Activated CD4-positive, CD25-positive, alpha-beta regulatory T cell treated with anti-CD3 and anti-CD28 coated beads, Interleukin-2, amount 50 U/mL, for 72 hours (primary cell): ENCODE measurements at regions not wholly inside any gene's neighbourhood (a gene's known extent, or its start where the extent isn't known, plus 50 kb on each side); places are given as distances from the start of the nearest gene placed in this dataset.
"Not testable (repeated sequence)": the region's sequence is repeated elsewhere in the genome, so short reads cannot be mapped to it uniquely, and the experiment has no call there.

Experiments used
- DNase-seq: peaks from one replicate; pipeline ENCODE4 v3.0.0; 2021

- no peak for DNase-seq
Measured at GRCh38 chr12:41656454-41656853, 468.3 kb downstream of the PDZRN4 start.

- DNase-seq, result no peak
Measured at GRCh38 chr12:41653386-41654326, 465.5 kb downstream of the PDZRN4 start.

DNA sequence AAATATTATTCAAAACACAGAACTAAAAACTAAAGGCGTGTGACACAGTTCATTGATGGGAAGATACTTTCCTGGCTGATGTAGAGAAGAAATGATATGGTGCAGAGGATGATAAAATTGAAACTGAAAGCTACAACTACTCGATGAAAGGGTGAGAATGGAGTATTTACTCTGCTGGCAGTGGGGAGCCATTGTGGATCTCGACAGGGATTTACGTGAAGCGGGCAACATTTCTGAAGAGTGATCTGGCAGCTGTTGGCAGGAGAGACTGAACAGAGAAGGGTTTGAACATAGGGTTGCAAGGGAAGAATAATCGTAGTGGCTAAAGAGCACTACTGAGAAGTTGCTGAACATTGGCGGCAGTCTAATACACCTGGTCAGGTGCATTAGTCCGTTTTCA, 464.9 kb downstream of the PDZRN4 start:
- DNase-seq, result no peak

GRCh38 chr12:41645624-41646023, 457.5 kb downstream of the PDZRN4 start:
- DNase-seq, result no peak

DNA sequence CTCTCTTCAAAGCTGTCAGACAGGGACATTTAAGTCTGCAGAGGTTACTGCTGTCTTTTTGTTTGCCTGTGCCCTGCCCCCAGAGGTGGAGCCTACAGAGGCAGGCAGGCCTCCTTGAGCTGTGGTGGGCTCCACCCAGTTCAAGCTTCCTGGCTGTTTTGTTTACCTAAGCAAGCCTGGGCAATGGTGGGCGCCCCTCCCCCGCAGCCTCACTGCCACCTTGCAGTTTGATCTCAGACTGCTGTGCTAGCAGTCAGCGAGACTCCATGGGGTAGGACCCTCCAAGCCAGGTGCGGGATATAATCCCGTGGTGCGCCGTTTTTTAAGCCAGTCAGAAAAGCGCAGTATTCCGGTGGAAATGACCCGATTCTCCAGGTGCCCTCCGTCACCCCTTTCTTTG, 454.7 kb downstream of the PDZRN4 start:
- not testable (repeated sequence) for DNase-seq

DNA sequence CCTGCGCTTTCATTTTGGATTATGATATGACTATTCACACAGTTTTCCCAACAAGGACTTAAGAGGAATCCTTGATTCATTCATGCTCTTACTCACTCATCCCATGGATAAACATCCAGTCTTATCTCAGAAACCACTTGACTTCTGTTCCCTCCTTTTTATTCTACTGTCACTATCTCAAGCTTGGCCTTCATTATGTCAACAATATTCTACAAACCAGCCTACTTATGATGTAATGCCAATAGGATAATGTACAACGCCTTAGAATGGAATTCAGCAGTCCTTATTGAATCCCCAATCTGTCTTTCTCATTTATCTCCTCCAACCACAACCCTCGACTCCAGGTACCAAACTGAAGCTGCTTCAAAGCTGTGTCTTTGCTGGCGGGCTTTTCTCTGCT, 448.5 kb downstream of the PDZRN4 start:
- DNase-seq, result no peak

GRCh38 chr12:41635626-41636364, 447.7 kb downstream of the PDZRN4 start:
- no peak for DNase-seq

GRCh38 chr12:41634091-41634490, 446.0 kb downstream of the PDZRN4 start:
- no peak for DNase-seq

- no peak for DNase-seq
Measured at GRCh38 chr12:41629611-41630010, 441.5 kb downstream of the PDZRN4 start.

DNA sequence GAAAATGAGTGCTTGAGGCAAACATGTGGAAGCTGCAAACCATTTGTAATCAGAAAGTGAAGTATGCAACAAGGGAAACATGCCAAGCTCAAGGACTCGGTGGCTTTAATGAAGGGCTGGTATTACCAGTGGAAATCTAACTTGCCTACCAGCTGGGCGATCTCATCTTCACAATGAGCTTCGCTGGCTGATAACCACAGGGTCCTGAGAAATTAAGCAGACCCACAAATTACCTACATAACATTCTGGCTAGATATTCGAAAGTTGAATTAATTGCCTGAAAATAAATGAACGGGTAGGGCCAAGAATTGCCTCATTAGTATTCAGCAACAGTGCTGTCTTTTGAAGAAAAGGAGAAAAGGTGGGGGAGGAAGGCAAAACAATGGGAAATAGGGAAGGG, 439.4 kb downstream of the PDZRN4 start:
- DNase-seq, result no peak

DNA sequence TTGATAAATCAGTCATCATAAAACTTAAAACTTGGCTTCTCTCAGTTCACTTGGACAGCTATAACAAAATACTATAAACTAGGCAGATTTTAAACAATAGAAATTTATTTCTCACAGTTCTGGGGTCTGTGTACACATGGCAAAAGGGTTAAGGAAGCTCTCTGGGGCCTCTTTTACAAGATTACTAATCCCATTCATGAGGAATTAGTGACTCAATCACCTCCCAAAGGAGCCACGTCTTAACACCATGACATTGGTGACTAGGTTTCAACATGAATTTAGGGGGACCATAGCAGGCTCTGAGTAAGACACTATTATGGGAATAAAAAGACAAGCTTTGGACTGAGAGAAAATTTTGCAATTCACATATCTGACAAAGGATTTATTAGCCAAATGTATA, 436.5 kb downstream of the PDZRN4 start:
- DNase-seq, result no peak
